NCI-H1436 (cell line): ENCODE measurements at regions not wholly inside any gene's neighbourhood (a gene's known extent, or its start where the extent isn't known, plus 50 kb on each side); places are given as distances from the start of the nearest gene placed in this dataset.
"Not testable (repeated sequence)": the region's sequence is repeated elsewhere in the genome, so short reads cannot be mapped to it uniquely, and the experiment has no call there.

Experiments
- DNase-seq: peaks from one replicate; lab custom pipeline; 2025; lab: John Stamatoyannopoulos, UW

- DNase-seq: no peak
These were observed 1643.9 kb downstream of the CDH8 start for GRCh38 chr16:60392380-60392779.

DNA sequence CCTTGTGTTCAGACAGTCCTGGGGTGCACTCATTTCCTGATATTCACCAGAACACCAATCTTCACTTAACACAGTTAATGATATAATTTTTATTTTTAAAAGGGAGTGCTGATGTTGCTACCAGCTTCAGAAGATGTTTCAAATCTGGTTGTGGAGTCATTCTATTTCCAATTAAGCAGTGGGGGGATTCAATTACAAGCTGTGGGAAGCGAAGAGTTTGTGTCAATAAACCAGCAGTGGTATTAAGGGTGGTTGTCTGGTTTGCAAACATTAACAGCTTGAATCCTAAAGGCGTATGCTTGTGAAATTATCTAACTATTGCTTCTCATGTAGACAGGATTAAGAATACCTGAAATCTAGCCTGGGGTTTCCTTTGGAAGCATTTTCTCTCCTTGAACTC is 1637.5 kb upstream of the GOT2 start:
- no peak for DNase-seq

GRCh38 chr16:60367739-60368138 is 1633.6 kb upstream of the GOT2 start:
- no peak for DNase-seq

DNA sequence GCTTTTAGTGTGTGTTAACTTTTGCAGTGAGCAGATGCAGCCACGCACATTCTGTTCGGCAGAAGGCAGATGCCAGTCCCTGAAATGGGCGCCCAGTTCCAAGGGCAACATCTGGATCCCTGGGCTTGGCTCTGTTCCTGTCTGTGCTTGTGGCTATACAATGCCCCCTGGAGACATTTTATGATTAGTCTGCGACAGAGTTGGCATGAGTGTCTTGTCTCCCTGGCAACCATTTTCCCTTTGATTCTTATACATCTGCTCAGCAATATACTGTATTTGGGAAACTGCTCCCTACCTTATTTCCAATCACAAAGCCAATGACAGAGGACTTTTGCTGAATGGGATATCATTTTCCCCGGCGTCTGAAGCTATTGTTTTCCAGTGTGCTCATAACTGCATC is 1629.5 kb upstream of the GOT2 start:
- DNase-seq: no peak

DNA sequence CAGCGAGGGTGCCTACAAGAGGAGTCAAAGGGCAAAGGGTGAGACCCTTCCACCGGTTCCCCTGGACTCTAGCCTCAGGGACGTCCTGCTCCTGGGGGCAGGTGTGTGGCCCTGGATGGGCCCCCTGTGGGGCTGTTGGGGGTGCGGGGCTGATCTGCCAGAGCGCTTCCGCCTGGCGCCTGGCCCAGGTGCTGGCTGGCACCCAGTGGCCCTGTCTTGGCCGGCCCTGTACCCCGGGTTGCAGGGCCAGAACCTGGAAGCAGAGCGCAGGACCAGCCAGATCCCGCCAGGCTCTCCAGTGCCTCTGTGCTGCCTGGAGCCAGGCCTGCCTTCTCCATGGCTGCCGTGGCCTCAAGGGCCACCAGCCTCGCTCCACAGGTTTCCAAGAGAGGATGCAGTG is 1625.8 kb upstream of the GOT2 start:
- not testable (repeated sequence) for DNase-seq

DNA sequence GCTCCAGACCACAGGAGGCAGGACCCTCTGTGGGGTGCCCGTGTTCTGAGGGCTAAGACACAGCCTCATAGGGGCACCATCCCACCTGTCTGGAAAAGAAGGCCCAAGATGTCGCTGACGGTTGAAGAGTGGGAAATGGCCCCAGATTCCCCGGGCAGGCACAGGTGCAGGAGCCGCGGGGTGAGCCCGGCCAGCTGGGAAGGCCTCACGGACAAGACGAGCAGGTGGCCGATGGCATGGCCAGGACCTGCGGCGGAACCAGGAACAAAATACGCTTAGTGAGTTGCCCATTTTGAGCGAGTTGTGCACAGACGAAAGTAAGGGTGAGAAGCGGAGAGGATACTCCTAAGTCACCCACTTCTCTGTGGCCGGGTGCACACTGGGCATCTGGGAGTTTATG is 1625.3 kb upstream of the GOT2 start:
- not testable (repeated sequence) for DNase-seq

DNA sequence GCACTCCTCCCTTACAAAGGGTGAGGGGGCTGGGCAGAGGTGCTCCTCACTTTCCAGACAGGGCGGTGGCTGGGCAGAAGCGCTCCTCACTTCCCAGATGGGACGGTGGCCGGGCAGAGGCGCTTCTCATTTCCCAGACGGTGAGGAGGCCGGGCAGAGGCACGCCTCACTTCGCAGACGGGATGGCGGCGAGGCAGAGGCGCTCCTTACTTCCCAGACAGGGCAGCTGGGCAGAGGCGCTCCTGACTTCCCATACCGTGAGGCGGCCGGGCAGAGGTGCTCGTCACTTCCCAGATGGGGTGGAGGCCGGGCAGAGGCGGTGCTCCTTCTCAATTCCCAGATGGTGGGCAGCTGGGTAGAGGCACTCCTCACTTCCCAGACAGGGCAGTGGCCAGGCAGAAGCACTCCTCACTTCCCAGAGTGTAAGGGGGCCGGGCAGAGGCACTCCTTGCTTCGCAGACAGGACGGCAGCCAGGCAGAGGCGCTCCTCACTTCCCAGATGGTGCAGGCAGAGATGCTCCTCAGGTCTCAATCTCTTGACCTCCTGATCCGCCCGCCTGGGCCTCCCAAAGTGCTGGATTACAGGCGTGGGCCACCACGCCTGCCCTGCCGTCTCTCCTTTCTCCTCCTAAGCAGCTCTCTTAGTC is 1623.9 kb upstream of the GOT2 start:
- not testable (repeated sequence) for DNase-seq

GRCh38 chr16:60346256-60346655 is 1612.1 kb upstream of the GOT2 start:
- DNase-seq: no peak

GRCh38 chr16:60337671-60338070 is 1603.6 kb upstream of the GOT2 start:
- no peak for DNase-seq

- DNase-seq: no peak
These were observed 1597.1 kb upstream of the GOT2 start for GRCh38 chr16:60331168-60331567.

DNA sequence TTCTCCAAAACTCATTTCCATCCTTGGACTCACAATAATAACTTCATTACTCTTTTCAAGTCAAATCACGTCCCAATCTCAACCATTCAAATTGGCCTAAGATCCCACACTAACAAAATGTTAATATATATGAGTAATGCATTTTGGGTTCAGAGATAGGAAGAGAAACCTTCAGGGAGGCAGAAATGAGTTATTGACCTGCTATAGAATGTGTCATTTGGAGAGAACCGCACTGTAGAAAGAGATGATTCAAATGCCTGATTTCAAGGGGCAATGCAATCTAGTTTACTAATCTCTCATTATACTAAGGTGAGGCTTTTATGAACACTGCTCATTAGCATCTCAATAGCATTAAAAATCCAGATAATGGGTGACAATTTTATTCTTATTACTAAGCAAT is 1595.0 kb upstream of the GOT2 start:
- DNase-seq: no peak

GRCh38 chr16:60328152-60328551 is 1594.0 kb upstream of the GOT2 start:
- no peak for DNase-seq

- no peak for DNase-seq
These were observed 1584.4 kb upstream of the GOT2 start for GRCh38 chr16:60318486-60318885.

DNA sequence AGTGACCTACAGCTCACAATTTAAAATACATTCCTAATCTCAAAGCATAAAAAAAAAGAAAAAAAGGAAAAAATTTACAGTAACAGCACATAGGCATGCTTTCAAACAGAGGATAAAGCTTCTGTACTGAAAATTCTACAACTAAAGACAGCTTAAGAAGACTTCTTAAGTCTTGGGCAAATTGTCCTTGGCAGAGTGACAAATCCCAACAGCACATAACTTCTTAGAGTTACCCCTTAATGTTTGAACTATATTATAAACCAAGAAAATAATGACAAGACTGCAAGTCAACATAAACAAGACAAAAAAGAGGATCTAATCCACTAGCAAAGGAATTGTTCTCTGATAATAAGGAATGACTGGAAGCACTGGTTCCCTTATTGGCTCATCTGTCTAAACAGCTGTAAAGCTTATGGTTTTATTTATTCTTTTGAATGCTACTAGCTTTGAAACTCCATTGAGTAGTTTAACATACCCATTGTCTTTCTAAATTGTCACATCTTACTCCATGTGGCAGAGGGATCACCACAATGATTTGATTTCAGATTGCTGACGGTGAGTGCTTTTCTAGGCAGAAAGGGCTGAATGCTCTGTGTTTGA is 1576.8 kb upstream of the GOT2 start:
- no peak for DNase-seq

- DNase-seq: no peak
These were observed 1570.6 kb upstream of the GOT2 start for GRCh38 chr16:60304720-60305119.

GRCh38 chr16:60304066-60304465 is 1570.0 kb upstream of the GOT2 start:
- DNase-seq: no peak

DNA sequence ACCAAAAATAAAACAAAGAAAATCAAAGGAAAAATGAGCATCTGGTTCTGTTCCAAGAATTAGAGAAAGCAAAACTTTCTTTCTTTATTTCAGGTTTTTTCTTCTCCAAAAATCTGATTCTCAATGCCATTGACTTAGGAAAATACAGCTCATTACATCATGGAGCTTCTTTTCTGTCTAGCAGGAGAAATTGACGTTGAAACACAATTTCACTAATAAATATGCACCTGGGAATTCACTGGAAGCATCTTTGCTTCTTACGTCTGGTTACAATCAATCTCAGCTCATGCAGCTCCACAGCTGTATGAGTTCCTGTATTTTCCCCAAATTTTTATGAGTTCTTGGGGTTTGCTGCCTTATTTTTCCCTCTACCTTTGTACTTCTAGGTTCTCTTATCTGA is 1568.6 kb upstream of the GOT2 start:
- no peak for DNase-seq

- no peak for DNase-seq
These were observed 1568.1 kb upstream of the GOT2 start for GRCh38 chr16:60302261-60302660.

DNA sequence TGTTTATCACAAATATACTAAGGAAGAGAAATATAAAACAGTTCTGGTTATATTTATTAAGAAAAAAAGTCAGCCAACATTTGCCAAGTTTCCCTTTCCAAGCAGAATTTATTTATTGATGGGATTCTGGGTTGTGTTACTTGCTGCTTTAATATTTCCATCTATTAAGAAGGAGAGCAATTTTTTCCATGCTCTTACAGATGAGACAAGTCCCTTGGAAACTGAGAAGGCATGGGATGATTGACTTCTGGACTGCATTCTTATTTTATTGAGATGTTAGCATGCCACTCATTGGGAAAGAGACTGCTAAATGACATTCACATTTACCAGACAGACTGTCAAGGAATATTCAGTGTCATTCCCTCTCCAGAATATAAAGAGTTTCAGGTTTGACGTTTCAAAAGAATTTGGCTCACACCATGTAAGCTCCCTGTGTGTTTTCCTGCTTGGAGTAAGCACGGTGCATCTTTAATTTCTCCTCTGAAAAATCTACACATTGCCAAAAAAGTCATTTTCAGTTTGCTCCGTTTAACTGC is 1565.2 kb upstream of the GOT2 start:
- DNase-seq: no peak

DNA sequence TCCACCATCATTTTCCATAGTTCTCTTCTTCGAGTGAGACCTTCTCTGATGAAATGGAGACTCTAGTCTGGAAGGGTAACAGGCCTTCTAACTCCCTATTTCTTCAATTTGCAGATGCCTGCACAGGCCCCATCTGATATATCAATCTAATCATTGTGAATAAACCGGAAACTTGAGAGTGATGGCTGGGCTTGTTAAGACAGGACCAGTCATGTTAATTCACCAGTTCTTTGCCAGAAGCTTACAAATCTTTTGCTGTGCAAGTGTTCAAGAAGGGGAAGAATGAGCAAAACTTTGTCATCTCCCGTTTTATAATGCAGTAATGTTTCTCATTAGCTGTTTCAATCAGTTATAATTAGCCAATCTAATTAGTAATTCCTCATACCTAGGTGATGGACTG is 1561.3 kb upstream of the GOT2 start:
- no peak for DNase-seq

DNA sequence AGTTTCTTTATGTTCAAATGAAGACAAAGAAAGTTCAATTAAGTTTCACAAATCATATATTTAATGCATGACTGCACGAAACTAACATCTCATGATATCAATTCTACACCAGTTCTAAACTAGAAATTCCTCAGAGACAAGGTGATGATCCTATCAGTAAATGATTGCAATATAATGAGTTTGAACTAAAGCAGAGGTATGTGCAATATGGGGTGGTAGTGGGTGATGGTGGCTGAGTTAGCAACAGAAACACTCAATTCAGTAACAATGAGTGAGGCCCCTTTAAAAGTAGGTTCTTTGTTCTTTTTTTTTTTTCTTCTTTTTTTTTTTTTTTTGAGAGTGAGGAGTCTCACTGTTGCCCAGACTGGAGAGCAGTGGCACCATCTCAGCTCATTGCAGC is 1551.7 kb upstream of the GOT2 start:
- no peak for DNase-seq

DNA sequence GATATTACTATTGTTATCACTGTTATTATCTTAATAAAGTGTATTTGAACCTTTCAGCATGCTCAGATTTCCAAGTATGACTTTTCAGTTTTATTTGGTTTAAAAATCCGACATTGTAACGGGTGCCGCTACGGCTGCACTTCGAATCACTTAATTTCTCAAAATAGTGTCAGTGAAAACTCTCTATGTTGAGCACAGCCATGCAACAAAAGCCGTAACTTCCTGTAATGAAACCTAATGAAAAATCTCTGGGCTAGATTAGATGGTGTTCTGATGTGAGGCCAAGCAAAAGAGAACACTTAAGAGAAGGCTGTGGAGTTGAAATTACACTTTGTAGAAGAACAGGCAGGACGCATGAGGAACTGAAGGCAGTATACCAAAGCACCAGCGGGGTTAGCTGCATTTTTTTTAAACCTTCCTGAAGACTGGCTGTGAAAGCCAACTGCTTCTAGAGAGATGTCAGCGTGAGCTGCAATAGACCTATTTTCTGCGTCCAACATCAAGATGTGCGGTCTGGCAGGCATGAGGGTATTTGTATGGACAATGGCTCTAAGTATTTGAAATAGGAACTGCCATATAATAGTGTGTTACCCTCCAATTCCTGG is 1545.0 kb upstream of the GOT2 start:
- DNase-seq: no peak

DNA sequence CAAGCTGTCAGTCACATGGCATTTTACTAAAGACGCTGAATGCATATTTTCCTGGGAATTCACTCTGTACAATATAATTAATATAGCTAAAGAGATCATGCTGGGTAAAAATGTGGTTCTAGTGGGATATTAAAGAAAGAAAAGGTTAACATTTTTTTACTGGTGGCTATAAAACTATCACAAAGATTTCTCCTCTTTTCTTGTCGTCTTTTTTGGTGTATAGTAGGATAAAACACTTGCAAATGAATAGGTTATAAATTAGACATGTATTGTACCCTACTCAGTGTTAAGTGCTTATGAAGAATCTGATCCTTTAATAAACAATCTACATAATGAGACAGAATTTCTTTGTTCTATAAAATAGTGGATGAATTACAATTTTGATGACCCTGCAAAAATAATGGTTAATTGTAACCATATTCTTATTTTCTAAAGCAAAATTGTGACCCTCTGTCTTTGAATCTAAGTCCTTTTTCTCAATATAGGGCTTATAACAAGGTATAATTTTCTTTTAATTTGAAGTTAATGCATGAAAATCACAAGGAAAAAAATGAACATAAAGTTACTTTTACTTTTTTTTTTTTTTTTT is 1540.4 kb upstream of the GOT2 start:
- DNase-seq: no peak
